Vagina (tissue), 2 donors: ENCODE measurements at regions not wholly inside any gene's neighbourhood (a gene's known extent, or its start where the extent isn't known, plus 50 kb on each side); places are given as distances from the start of the nearest gene placed in this dataset.

ENCODE experiments used
- POLR2A ChIP-seq, 2 donors: fragments of 450-650 bp; IDR thresholded peaks; one replicate each; pipeline ENCODE4 v1.6.1; 2017; ENCODE audit warnings: antibody characterized with exemption in 2 of 2, mild to moderate bottlenecking in 2 of 2, moderate library complexity in 2 of 2
- POLR2AphosphoS5 ChIP-seq, 2 donors: sonication (generic); formaldehyde crosslinking; IDR thresholded peaks; one replicate each; pipeline ENCODE4 v1.9.0; 2017; ENCODE audit warnings: antibody characterized with exemption in 2 of 2, mild to moderate bottlenecking in 2 of 2, low read depth in 1 of 2; ENCODE audit not compliant: insufficient read depth in 1 of 2
- TF ChIP-seq, protein P1 (sequence below), 3 experiments: fragments of 450-650 bp in 2 of 3; fragments of 200-600 bp in 1 of 3; sonication (generic) in 1 of 3; IDR thresholded peaks; one replicate each; pipeline ENCODE4 v1.5.1; 2017 to 2019; ENCODE audit warnings: antibody characterized with exemption in 3 of 3, mild to moderate bottlenecking in 2 of 3, moderate library complexity in 2 of 3

DNA sequence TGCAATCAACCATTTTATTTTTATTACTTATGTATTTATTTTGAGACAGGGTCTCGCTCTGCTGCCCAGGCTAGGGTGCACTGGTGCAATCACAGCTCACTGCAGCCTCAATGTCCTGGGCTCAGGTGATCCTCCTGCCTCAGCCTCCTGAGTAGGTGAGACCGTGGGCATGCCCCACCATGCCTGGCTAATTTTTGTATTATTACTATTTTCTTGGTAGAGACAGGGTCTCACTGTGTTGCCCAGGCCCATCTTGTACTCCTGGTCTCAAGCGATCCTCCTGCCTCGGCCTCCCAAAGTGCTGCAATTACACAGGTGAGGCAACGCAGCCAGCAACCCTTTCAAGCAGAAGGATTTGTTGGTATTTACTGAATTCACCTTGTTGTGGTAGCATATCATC, 60.3 kb upstream of the PPP2R3B start:
- TF ChIP-seq, protein P1, sequence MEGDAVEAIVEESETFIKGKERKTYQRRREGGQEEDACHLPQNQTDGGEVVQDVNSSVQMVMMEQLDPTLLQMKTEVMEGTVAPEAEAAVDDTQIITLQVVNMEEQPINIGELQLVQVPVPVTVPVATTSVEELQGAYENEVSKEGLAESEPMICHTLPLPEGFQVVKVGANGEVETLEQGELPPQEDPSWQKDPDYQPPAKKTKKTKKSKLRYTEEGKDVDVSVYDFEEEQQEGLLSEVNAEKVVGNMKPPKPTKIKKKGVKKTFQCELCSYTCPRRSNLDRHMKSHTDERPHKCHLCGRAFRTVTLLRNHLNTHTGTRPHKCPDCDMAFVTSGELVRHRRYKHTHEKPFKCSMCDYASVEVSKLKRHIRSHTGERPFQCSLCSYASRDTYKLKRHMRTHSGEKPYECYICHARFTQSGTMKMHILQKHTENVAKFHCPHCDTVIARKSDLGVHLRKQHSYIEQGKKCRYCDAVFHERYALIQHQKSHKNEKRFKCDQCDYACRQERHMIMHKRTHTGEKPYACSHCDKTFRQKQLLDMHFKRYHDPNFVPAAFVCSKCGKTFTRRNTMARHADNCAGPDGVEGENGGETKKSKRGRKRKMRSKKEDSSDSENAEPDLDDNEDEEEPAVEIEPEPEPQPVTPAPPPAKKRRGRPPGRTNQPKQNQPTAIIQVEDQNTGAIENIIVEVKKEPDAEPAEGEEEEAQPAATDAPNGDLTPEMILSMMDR (IDR thresholded peaks at IDR 0.05), result no peak
- TF ChIP-seq POLR2AphosphoS5 (IDR thresholded peaks at IDR 0.05; ENCODE audit: insufficient read depth in 1 of 2, low read depth in 1 of 2) (no peak), POLR2A (IDR thresholded peaks at IDR 0.05) (no peak)
